ENCODE measurements at regions not wholly inside any gene's neighbourhood (a gene's known extent, or its start where the extent isn't known, plus 50 kb on each side); places are given as distances from the start of the nearest gene placed in this dataset.

DNA sequence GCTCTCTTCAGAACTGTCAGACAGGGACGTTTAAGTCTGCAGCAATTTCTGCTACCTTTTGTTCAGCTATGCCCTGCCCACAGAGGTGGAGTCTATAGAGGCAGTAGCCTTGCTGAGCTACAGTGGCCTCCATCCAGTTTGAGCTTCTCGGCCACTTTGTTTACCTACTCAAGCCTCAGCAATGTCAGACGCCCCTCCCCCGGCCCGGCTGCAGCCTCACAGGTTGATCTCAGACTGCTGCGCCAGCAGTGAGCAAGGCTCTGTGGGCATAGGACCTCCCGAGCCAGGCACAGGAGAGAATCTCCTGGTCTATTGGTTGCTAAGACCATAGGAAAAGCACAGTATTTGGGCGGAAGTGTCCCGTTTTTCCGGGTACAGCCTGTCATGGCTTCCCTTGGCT is 89.9 kb upstream of the PDC start:
- no peak for DNase-seq

DNA sequence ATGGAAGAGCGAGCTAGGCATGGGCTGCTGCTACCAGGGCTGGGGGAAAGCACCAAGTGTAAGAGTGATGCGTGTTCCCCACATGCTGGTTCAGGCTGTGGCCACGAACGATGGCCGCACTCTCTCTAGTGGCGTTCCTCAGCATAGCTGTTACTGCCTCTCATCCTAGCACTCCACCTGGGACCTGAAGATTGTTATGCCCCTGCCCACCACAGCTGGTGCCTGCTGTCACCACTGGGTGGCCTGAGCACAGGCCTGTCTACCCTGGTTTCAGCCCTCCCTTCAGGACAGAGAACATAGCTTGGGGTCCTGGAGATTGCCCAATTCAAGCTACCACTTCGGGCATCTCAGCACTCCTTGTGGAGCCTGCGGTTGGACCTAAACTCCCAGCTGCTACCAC is 80.1 kb upstream of the PDC start:
- no peak for DNase-seq

DNA sequence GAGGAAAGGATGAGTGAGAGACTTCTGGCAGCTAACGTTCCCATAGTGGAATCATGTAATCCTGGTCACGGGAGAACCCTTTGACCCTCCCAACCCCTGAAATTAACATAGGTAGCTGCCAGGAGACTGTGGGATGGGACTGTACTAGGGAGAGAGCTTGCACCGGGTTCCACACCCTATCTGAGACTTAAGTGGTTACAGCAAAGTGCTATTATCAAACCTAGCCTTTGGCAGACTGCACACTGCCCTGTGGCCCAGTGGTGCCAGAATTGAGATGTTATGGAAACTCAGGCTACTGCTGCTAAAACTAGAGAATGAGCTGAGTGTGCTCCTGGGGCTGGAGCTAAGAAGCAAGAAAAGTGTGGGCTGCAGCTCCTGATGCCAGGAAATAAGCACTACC is 79.6 kb upstream of the PDC start:
- no peak for DNase-seq

DNA sequence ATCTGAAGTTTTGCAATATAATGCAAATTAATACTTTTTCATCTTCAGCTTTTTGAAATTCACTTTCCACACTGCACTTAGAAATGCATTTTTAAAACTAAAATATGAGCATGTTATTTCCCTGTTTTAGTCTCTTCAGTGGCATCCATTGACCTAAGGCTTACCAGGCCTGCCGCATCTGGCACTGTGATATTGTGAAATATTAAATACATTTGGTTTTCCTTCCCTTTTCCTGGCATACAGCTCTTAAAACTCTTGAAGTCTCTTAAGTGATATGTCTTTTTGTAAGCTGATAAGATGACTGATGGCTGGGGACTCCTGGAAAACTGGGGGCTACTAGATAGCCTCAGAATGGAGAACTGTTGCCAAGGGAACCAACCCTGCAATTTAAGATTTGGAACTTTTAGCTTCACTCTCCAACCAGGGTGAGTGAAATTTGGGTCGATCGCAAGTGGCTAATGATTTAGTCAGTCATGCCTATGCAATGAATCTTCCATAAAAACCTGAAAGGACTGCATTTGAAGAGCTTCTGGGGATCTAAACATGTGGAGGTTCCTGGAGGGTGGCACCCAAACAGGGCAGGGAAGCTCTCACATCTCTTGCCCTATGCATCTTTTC is 75.5 kb upstream of the PDC start:
- DNase-seq = no peak

DNA sequence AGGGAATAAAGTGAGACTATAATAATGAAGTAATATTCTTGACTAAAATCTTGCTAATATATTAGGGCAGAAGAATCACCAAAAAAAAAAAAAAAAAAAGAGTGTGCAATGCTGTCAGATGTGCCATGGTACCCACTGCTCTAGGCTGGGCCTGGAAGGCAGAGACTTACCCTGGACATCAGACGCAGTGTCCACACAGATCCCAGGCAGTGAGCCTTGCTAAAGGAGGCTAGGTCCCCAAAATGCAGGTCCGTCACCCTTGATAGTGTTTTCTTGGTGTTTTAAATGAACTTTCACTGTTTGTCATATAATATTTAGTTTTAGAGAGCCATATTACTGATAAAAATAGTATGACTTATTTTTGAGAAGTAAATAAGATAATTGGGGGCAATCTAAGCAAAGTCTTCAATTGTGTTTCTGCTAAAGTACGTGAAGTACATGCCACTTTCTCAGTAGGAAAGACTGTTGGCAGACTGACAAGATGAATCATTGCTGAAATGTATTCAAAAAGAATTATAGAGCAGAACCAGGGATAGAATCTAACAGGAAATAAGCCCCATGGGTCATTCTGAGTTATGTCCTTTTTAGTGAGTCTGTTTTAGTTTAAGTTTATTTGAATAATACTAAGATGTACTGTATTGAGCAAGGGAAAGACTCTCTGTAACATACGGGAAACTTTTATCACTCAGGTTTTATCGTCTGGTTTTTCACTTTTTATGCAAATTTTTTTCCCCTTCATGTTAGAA is 74.6 kb upstream of the PDC start:
- no peak for DNase-seq

DNA sequence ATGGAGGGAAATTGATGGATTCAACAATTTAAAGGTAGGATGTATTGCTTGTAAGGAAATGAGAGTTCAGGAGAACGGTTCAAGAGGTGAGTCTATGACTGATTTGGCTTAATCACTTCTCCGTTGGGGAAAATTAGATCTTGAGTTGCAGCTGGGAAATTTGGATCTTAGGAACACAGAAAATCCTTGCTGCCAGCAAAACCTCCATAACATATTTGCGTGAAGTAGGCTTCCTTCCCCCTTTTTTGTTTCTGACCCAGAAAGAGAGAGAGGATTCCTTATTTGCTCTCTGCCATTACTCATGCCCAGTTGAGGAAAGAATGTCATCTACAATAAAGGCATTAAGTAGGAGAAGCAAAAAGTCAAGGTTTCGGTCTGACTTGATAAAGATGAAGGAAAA is 73.5 kb upstream of the PDC start:
- DNase-seq = no peak

DNA sequence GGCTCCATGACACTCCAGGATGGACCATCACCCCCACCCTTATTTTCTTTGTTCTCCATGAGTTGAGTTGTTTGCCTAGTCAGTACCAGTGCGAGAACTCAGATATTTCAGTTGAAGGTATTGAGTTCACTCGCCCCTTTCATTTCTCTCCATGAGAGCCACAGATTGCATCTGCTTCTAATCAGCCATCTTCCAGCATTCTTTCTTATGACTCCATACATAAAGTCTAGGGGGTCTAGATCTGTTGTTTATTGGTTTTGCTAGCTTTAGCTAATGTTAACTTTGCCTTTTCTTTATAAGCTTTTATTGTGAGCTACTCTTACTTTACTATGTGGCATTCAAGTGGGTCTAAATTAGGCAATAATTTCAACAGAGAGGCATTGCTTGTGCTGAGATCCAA is 71.6 kb upstream of the PDC start:
- no peak for DNase-seq

DNA sequence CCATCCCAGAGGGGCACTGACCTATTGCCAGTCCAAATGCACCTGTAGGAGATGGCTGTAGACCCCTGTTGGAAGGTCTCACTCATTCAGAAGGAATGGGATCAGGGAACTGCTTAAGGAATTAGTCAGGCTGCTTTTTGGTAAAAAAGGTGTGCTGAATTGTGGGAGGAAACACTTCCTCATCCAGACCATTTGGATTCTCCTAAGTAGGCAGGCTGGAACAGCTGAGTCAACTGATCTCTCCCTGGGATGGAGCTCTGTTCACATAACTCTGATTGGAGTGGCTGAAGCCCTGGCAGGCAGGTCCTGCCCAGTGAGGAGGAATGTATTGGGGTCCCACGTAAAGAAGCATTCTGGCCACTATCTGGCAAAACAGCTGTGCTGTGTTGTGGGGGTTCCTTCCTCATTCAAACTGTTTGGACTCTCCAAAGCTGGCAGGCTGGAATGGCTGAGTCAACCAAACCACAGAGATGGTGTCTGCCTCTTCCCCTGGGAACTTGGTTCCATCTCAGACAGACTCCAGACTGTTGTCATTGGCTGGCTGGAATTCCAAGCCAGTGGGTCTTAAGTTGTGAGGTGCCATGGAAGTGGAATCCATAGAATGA is 70.7 kb upstream of the PDC start:
- no peak for DNase-seq

DNA sequence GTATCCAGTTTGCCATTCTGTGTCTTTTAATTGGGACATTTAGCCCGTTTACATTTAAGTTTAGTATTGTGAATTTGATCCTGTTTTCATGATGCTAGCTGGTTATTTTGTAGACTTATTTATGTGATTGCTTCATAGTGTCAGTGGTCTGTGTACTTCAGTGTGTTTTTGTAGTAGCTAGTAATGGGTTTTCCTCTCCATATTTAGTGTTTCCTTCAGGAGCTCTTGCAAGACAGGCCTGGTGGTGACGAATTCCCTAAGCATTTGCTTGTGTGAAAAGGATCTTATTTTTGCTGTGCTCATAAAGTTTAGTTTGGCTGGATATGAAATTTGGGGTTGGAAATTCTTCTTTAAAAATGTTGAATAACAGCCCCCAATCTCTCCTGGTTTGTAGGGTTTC is 69.2 kb upstream of the PDC start:
- DNase-seq = no peak

DNA sequence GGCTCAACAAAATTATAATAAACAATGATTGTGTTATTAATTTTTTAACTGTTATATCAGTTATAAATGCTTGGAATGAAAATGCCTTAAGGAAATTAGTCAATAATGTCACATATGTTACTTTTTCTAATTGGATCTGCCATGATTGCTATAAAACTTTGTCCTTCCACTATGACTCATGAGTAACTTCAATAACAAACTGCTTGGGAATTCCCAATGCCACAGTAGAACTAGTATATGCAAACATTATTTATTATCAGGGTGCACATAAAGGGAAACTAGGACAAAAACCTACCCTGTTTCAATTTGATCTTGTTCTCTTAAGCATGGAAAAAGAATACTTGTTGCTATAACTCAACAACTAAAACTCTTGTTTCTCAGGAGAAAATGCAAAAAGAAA is 59.1 kb upstream of the PDC start:
- no peak for DNase-seq

DNA sequence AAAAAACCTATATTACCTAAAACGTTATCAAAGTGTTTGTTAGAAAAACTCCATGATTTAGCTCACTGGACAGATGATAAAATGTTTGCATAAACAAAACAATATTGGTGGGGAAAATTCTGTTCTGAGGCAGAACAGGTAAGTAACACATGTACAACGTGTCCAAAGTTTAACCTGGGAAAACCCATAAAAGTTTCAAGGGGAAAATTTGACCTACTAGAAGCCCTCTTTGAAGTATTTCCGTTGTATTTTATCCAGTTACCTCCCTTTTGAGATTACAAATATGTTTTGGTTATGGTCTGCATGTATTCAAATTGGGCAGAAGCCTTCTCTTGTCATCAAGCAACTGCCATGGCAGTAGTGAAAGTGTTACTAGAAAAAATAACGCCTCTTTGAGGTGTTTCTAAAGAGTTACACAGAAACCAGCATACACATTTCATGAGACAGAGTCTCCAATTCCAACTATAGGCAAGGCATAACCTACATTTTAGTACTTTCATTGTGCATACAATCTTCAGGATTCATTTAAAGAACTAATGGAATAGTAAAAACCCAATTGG is 58.0 kb upstream of the PDC start:
- no peak for DNase-seq

DNA sequence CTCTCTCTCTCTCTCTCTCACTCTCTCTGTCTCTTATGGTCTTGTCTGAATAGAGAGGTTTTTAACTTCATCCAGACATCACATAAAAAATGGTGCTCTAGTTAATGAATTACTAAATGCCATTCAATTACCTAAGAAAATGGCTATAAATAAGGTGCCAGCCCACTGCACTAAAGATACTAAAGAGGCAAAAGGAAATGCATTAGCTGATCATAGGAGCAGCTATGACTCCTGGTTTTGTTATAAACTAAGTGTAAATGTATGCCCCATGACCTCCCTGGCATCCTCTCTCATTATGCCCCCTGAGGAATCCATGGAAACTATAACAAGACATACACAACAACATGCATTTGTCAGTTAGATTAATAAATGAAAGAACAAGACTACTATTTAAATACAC is 57.5 kb upstream of the PDC start:
- no peak for DNase-seq

DNA sequence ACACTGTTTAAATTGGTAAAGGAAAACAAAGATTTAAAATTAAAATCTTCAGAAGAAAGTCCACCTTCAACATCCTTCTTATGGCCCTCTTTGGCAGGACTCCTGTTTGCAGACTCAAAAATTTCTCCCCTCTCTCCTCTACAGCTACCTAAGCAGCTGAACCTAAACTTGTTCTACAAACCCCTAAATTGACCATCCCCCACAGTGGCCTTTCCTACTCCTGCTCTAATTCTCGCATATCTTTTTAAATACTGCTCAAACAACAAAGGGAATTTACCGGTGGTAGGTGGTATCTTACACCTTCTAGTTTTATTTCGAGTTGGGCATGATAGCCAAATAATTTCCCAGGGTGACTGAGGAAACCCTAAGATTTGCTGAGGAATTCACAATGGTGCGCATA is 53.5 kb upstream of the PDC start:
- DNase-seq = no peak

DNA sequence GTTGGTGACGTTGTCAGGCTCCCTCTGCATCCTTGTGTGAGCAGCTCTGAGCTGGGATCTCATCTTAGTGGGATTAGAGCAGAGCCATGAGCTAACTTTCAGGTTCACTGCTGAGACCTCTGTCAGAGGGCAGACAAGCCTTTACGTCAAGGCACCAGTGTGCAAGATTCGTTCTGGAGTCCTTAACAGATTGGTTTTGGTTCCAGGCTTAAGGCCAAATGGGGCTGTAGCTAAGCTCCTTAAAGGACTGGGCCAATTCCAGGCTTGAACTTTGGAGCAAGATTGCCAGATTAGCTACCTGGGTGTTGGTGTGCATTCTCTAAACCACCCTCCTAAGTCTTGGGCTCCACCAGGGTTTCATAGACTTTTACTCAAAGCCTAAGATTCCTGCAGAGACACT is 52.6 kb upstream of the PDC start:
- DNase-seq = no peak

DNA sequence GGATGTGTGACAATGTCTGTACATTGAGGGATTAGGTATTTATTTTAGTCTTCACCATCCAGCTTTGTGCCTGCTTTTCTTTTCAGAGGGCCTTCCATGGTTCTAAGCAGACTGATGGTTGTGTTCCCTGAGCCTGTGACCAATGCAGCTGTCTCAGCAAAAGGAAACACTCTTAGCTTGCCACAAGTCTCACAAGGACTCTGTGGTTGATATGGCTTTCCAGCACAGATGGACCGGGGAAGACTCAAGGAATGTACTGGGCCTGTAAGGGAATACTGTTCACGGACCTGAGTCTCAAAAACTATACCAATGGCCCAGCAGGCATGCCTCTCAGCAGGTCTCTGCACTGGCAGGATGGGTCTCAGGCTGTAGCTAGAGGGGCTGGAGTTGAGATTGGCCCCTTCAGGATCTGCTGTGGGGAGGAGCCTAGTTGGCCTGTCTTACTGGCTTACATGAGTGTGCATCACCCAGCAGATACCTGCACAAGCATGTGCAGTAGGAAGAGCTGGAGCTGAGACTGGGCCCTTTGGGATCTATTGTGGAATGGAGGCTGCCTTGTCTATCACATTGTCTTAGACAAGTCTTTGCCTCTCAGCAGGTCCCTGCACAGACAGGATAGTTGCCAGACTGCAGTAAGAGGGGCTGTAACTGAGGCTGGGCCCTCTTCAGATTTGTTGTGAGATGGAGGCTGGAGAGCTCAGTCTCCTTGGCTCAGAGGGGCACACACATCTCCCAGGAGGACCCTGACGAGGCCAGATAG is 52.0 kb upstream of the PDC start:
- no peak for DNase-seq

DNA sequence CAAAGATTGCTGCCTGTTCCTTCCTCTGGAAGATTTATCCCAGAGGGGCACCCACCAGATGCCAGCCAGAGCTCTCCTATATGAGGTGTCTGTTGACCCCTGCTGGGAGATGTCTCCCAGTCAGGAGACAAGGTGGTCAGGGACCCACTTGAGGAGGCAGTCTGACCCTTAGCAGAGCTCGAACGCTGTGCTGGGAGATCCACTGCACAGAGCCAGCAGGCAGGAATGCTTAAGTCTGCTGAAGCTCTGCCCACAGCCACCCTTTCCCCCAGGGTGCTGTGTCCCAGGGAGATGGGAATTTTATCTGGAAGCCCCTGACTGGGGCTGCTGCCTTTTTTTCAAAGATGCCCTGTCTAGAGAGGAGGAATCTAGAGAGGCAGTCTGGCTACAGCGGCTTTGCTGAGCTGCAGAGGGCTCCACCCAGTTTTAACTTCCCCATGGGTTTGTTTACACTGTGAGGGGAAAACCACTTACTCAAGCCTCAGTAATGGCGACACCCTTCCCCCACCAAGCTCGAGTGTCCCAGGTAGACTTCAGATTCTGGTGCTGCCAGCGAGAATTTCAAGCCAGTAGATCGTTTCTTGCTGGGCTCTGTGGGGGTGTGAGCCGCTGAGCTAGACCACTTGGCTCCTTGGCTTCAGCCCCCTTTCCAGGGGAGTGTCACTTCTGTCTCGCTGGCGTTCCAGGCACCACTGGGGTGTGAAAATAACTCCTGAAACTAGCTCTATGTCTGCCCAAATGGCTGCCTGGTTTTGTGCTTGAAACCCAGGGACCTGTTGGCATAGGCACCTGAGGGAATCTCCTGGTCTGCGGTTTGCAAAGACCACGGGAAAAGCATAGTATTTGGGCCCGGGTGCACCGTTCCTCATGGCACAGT is 51.1 kb upstream of the PDC start:
- DNase-seq = no peak

Data from DMS 273 treated with DMSO at 0.1 percent for 48 hours (cell line).